Activated naive CD8-positive, alpha-beta T cell treated with anti-CD3 and anti-CD28 coated beads for 36 hours (primary cell): ENCODE measurements at regions not wholly inside any gene's neighbourhood (a gene's known extent, or its start where the extent isn't known, plus 50 kb on each side); places are given as distances from the start of the nearest gene placed in this dataset.

Experiments used
- DNase-seq: peaks from one replicate; pipeline ENCODE4 v3.0.0; 2021
- H3K27ac Mint-ChIP-seq: one replicate; pipeline ENCODE4 v1.8.0; 2022; ENCODE audit warnings: mild to moderate bottlenecking, moderate library complexity, mixed read lengths
- H3K27me3 Mint-ChIP-seq: one replicate; pipeline ENCODE4 v1.8.0; 2022; ENCODE audit warnings: mild to moderate bottlenecking, mixed read lengths
- H3K36me3 Mint-ChIP-seq: one replicate; pipeline ENCODE4 v1.8.0; 2021; ENCODE audit warnings: mild to moderate bottlenecking, mixed read lengths
- H3K4me1 Mint-ChIP-seq: one replicate; pipeline ENCODE4 v1.8.0; 2021; ENCODE audit warnings: mixed read lengths
- H3K4me3 Mint-ChIP-seq: one replicate; pipeline ENCODE4 v1.8.0; 2022; ENCODE audit warnings: mild to moderate bottlenecking, moderate library complexity, mixed read lengths
- H3K9me3 Mint-ChIP-seq: one replicate; pipeline ENCODE4 v1.8.0; 2022; ENCODE audit warnings: mixed read lengths

DNA sequence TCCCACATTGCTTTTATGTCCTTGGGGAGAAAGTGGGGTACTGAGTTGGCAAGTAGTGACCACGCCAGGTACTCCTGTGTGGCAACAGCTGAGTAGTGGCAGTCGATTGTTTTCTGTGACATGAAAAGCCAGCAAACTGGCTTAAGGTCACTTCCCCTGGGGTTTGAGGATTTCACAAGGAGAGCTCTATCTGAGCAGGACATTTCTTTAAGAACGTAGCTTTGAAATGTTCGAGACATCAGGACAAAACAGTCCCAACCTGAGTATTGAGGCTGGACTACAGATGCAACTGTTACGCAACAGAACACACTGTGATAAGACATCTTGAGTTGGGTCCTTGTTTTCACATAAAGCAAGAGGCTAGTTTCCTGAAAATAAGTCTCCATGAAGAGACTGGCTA lies 146.7 kb upstream of the KLF14 start:
- H3K27ac Mint-ChIP-seq: no peak overlapping the region
- H3K36me3 Mint-ChIP-seq: peaks cover 66% of the 10 kb centered on the region
- no peak overlapping the region for H3K4me3 Mint-ChIP-seq
- no peaks in the 10 kb centered on the region for H3K9me3 Mint-ChIP-seq
- no peaks in the 10 kb centered on the region for H3K27me3 Mint-ChIP-seq
- DNase-seq: no peak
- peaks cover 35% of the 10 kb centered on the region for H3K4me1 Mint-ChIP-seq

DNA sequence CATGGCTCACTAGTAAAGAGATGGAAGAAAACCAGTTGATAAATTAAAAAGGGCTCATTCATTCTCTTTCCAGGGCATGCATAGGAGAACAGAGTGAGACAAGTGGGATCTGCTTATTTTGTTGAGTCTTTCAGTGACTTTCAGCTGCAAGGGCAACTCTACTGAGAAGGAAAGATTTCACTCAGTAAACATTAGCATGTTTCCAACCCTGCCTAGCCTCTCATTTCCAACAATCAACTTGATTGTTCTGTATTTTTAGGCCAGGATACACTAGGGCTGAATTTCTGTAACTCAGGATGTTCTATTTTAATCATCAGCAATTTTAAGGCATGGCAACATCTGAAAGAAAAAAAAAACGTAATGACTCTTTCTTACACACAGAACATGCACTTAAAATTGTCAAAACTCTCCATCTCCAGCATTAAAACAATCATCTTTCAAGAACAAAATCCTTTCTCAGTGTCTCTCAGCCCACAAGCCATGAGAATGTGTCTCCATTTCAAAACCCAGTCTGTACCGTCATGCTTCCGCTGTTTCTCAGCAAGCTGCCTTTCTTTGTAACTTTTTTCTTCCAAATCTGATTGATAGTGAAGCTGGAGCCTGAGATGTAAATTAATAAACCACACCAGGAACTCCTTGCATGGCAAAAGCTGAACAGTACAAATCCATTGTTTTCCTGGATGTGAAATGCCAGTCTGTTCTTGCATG lies 147.2 kb upstream of the KLF14 start:
- DNase-seq: no peak
- Mint-ChIP-seq H3K4me3 (no peak overlapping the region), H3K4me1 (peaks cover 34% of the 10 kb centered on the region), H3K27me3 (no peaks in the 10 kb centered on the region), H3K36me3 (peaks cover 63% of the 10 kb centered on the region), H3K27ac (no peak overlapping the region), H3K9me3 (no peaks in the 10 kb centered on the region)

DNA sequence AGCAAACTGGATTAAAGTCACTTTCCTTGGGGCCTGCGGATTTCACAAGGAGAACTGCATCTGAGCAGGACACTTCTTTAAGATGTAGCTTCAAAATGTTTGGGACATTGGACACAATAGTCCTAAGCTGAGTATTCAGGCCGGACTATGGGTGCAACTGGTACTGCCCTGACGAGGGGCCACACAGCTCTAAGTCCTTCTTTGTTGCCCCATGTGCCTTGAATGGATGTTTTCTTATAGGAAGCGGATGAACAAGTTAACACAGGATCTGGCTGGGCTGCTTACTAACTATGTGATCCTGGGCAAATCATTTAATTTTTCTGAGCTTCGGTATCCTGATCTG lies 147.8 kb upstream of the KLF14 start:
- no peak for DNase-seq
- peaks cover 58% of the 10 kb centered on the region for H3K36me3 Mint-ChIP-seq
- H3K4me3 Mint-ChIP-seq: no peak overlapping the region
- H3K9me3 Mint-ChIP-seq: no peaks in the 10 kb centered on the region
- H3K4me1 Mint-ChIP-seq: peaks cover 31% of the 10 kb centered on the region
- no peaks in the 10 kb centered on the region for H3K27me3 Mint-ChIP-seq
- H3K27ac Mint-ChIP-seq: peak overlapping the region; percentile 17

DNA sequence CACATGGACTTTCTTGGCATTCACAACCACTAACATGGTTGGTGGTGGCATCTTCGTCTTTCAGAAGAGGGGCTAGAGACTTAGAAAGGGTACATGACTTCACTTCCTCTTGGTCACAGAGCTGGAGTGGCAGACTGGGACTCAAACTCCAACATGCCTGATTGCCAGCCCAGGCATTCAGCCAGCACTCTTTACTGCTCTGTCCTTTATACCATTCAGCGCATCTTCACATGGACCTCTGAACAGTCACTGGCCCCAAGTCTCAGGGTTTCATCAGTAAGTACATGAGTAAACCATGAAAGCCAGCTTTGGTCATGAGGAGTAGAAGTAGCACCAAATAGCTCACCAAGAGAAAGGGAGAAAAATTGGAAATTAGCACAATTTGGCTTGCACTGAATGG lies 148.4 kb upstream of the KLF14 start:
- DNase-seq: no peak
- H3K27ac Mint-ChIP-seq: peak overlapping the region; percentile 54
- peaks cover 60% of the 10 kb centered on the region for H3K36me3 Mint-ChIP-seq
- H3K27me3 Mint-ChIP-seq: no peaks in the 10 kb centered on the region
- peaks cover 29% of the 10 kb centered on the region for H3K4me1 Mint-ChIP-seq
- H3K4me3 Mint-ChIP-seq: no peak overlapping the region
- H3K9me3 Mint-ChIP-seq: no peaks in the 10 kb centered on the region

DNA sequence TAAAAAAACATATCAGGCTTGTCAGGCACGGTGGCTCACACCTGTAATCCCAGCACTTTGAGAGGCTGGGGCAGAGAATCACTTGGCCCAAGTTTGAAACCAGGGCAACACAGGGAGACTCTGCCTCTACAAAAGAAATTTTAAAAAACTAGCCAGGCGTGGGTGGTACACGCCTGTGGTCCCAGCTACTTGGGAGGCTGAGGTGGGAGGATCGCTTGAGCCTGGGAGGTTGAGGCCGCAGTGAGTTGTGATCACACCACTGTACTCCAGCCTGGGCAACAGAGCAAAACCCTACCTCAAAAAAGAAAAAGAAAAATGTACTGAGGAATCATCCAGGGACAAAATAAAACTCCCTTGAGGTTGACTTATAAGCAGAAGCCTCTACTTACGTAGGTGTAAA lies 149.9 kb upstream of the KLF14 start:
- peaks cover 34% of the 10 kb centered on the region for H3K4me1 Mint-ChIP-seq
- H3K27me3 Mint-ChIP-seq: no peaks in the 10 kb centered on the region
- H3K27ac Mint-ChIP-seq: no peak overlapping the region
- no peak overlapping the region for H3K4me3 Mint-ChIP-seq
- no peak for DNase-seq
- peaks cover 64% of the 10 kb centered on the region for H3K36me3 Mint-ChIP-seq
- H3K9me3 Mint-ChIP-seq: no peaks in the 10 kb centered on the region

DNA sequence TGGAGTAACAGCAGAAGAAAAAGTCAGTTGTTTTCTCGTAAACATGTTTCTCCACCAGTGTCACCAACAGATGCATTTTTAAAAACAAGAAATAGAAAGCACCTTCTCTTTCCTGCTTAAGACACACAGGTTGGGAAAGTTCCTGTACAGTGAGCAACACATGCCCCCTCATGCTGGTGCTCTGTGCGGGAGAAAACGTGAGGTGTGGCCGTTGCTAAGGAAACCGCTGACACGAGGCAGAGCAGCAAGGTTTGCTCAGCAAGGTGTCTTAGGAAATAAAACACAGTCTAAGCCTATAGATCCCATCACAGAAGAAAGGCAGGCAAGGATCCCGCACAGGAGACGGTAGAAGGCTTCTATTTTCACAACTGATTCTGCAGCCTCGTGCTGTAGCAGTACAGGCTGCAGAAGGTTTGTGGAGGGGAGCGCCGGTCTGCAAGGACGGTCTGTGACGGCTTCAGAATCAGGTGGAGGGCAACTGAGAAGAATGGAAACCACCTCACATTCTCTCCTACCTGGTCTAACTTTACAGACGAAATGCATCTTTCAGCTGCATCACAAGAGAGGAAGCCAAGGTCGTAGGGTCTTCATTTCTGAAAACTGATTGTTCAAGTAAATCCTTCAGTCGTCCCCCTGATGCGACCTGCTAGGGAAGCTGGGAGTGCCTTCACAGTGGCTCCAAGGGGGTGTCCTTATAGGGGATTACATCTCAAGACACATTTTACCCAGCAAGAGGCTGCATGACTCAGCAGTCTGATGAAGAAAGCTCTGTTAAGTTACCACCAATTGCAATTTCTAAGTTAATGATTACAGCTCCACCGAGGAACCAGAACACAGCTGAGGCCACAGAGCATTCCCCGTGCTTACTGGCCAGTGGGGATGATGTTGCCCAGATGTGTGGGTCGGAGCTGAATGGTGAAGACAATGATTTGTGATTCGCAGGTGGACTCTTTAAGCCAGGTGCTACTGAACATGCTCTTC lies 150.7 kb upstream of the KLF14 start:
- H3K27me3 Mint-ChIP-seq: no peaks in the 10 kb centered on the region
- H3K4me3 Mint-ChIP-seq: no peak overlapping the region
- no peak for DNase-seq
- peaks cover 58% of the 10 kb centered on the region for H3K36me3 Mint-ChIP-seq
- peaks cover 33% of the 10 kb centered on the region for H3K4me1 Mint-ChIP-seq
- peak overlapping the region; percentile 27 for H3K27ac Mint-ChIP-seq
- H3K9me3 Mint-ChIP-seq: no peaks in the 10 kb centered on the region

DNA sequence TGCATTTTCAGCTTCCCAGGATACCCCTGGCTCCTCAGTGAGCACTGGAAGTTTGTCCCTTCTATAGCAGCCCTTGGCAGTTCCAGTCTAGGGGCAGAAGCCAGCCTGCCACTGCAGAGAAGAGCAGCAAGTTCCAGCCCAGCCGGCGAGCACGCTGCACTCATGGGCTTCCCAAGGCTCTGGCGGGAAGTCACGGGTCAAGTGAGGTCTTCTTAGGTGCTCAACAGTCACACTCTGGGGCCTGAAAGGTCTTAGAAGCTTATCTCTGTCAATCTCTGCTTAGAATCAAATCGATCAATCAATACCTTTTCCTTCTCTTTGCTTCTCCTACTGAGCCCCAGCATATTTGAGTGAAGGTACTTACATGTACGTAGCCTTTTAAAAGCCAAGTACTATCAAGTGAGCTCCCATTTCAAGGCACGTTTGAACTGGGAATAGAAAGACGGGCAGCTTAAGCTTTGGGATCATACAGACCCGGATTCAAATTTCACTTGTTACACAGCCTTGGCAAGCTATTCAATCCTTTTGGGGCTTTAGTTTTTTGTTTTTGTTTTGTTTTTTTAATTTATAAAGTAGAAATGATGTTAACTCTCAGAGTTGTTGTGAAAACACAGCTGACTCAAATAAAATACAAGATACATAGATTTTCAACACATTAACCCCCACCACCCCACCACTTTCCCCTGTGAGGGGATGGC lies 152.6 kb upstream of the KLF14 start:
- no peaks in the 10 kb centered on the region for H3K9me3 Mint-ChIP-seq
- no peak overlapping the region for H3K4me3 Mint-ChIP-seq
- no peaks in the 10 kb centered on the region for H3K27me3 Mint-ChIP-seq
- no peak for DNase-seq
- H3K4me1 Mint-ChIP-seq: peaks cover 37% of the 10 kb centered on the region
- peak overlapping the region; percentile 66 for H3K27ac Mint-ChIP-seq
- peaks cover 63% of the 10 kb centered on the region for H3K36me3 Mint-ChIP-seq

DNA sequence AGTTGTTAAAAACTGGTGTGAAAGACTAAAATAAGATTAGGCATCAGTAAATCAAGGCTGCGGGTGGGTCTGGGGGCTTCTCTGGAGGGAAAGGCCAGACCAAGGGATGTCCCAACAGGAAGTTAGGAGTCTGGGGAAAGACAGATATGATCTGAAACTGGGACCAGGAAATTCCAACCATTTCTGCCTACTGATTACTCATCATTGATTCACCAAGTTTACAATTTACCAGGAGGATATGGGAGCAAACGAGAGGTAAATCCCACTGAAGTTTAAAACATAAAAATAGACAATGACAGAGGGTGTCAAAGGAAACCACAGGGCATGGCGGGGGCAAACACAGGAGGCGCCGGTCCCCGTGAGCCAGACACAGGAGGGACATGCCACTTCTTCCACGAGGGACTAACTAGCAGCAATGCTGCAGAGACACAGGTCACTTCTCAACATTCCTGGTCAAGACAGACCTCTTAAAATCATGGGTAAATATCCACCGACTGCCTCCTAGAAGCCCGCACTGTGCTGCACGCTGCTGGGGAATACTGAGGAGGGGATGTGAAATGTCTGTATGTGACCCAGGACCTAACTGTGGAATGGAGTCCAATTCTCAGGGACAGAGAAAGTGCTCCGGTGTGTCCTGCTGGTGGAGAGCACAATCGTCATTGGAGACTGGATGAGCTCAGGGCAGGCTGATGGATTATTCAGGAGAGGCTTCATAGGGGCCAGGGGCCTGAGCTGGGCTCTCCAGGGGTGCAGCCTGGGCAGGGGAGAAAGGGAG lies 153.4 kb upstream of the KLF14 start:
- H3K4me3 Mint-ChIP-seq: no peak overlapping the region
- DNase-seq: no peak
- H3K36me3 Mint-ChIP-seq: peaks cover 56% of the 10 kb centered on the region
- peaks cover 34% of the 10 kb centered on the region for H3K4me1 Mint-ChIP-seq
- no peaks in the 10 kb centered on the region for H3K27me3 Mint-ChIP-seq
- no peaks in the 10 kb centered on the region for H3K9me3 Mint-ChIP-seq
- H3K27ac Mint-ChIP-seq: peak overlapping the region; percentile 66

DNA sequence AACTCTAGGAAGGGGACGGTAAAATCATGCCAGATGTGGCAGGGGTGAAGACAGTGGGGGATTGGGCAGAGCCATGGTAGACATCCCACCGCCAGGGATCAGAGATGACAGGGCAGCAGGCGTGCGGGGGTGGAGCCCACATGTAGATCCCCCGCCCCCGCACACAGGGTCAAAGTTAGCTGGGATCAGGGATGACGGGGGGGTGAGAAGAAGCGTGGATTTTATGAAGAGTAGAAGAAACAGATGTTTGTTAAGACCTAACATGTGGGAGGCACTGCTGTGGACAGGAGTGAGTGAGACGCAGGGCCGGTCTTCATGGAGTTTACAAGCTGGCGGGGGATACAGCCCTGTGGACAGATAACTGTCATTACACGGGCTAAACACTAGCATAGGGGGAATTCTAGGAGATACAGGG lies 154.0 kb upstream of the KLF14 start:
- peaks cover 33% of the 10 kb centered on the region for H3K4me1 Mint-ChIP-seq
- no peaks in the 10 kb centered on the region for H3K9me3 Mint-ChIP-seq
- H3K27ac Mint-ChIP-seq: peak overlapping the region; percentile 66
- no peak for DNase-seq
- H3K27me3 Mint-ChIP-seq: no peaks in the 10 kb centered on the region
- peaks cover 56% of the 10 kb centered on the region for H3K36me3 Mint-ChIP-seq
- no peak overlapping the region for H3K4me3 Mint-ChIP-seq

DNA sequence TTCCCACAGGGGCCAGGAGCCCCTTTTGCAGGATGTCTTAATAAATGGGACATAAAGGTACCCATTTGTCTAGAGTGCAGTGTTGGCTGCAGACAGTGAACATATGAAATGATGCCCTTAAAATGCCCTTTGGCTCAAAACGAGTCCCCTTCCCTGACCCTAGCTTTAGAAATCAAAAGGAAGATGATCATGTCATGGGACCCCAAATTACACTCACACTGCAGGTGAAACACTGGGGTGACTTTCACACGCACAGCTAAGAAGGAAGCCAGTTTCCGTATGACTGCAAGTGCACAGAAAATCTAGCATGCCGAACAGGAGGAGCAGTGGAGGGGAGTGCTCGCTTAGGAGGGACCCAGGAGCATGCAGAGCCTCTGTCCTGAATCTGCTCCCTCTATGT lies 154.5 kb upstream of the KLF14 start:
- Mint-ChIP-seq H3K4me1 (peaks cover 33% of the 10 kb centered on the region), H3K27me3 (no peaks in the 10 kb centered on the region), H3K4me3 (no peak overlapping the region), H3K27ac (peak overlapping the region; percentile 66), H3K9me3 (no peaks in the 10 kb centered on the region), H3K36me3 (peaks cover 54% of the 10 kb centered on the region)
- no peak for DNase-seq

DNA sequence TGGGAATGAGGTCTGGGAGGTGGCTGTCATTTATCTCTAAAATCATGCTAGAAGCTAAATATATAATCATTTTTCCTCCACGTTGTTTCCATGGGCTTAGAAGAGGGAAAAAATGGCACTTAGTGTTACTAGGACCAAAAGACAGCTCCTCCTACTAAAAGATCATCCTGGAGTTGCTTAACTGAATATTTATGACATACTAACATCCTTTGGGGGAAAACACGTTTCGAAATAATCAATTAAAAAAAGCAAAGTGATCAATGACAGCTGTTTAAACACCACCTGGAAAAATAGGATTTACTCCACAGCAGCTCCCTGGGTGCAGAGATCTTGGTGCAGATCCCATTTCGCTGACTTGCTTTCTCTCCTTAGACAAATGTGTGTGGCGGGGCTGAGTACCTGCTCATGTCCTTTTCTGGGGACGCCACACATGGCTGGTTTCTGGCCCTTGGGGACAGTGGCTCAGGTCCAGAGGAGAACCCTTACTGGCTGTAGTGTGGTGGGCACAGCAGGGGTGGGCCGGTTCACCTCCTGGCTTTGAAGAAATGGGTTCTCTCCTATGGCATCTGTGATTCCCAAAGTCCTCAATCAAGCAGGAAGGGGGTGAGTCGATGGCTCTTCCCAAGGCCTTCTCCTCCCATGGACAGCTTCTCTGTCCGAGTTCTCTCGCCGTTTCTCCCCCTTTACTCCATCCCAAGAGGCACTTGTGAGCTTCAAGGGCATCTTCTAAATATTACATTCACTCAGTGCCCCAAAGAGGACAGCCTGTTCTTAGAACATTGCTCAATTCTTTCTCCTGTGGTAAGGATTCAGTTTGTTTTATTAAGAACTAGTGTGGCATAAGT lies 156.4 kb upstream of the KLF14 start:
- H3K27me3 Mint-ChIP-seq: no peaks in the 10 kb centered on the region
- H3K9me3 Mint-ChIP-seq: no peaks in the 10 kb centered on the region
- H3K4me3 Mint-ChIP-seq: no peak overlapping the region
- DNase-seq: no peak
- H3K27ac Mint-ChIP-seq: peak overlapping the region; percentile 69
- H3K4me1 Mint-ChIP-seq: peaks cover 49% of the 10 kb centered on the region
- H3K36me3 Mint-ChIP-seq: peaks cover 61% of the 10 kb centered on the region

DNA sequence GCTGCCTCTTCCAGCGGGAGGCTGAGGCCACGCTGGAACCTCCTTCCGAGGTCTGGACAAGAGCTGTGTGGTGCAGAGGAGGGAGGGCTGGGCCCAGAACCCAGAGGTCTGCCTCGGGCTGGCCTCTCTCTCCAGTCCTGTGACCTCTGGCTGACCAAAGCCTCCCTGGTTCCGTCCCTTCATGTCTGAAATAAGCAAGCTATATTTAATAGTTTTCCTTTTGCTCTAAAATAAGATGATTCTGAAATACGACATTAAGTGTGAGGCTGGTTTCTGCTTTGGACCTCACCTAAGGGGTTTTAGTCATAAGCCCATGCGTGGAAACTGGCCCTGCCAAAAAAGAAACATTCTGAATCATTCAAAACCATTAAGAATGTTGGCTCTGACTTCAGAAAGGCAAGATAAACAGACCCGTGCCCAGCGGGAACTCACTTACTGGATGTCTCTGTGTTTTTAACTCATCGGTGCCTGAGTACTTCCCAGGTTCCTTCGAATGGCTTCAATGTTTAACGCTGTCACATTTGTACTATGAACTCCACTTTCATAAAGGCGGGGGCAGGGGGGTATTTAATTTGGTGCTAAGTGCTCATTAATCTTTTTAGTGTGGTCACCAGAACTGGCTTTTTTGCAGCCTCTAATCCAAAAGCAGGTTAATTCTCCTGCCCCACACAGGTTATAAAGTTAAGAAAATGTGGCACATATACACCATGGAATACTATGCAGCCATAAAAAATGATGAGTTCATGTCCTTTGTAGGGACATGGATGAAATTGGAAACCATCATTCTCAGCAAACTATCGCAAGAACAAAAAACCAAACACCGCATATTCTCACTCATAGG lies 157.5 kb upstream of the KLF14 start:
- Mint-ChIP-seq H3K4me3 (no peak overlapping the region), H3K4me1 (peaks cover 60% of the 10 kb centered on the region), H3K27me3 (no peaks in the 10 kb centered on the region), H3K9me3 (no peaks in the 10 kb centered on the region), H3K36me3 (peaks cover 71% of the 10 kb centered on the region), H3K27ac (peak overlapping the region; percentile 69)
- DNase-seq: no peak

DNA sequence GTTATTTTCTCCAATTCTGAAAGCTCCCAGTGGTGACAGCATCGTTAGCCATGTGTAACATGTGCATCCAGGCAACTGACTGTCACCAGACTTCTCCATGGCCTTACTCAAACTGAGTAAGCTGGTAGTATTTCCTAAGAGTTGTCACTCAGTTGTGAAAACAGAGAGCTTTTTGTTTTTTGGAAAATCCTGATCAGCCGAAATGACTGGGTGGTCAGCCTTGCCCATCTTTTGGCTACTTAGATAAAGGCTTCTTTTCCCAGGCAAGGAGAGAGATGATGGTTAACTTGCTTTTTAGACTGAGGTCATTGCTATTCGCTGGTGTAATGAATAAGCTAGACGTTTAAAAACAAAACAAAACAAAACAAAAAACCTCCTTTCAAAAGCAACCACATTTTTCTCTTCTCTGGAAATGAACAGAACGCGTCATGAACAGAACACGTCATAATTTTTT lies 159.5 kb upstream of the KLF14 start:
- Mint-ChIP-seq H3K27ac (no peak overlapping the region), H3K9me3 (no peaks in the 10 kb centered on the region), H3K4me3 (no peak overlapping the region), H3K4me1 (peaks cover 68% of the 10 kb centered on the region), H3K36me3 (peaks cover 68% of the 10 kb centered on the region), H3K27me3 (no peaks in the 10 kb centered on the region)
- no peak for DNase-seq
